ENCODE measurements at regions not wholly inside any gene's neighbourhood (a gene's known extent, or its start where the extent isn't known, plus 50 kb on each side); places are given as distances from the start of the nearest gene placed in this dataset.

DNA sequence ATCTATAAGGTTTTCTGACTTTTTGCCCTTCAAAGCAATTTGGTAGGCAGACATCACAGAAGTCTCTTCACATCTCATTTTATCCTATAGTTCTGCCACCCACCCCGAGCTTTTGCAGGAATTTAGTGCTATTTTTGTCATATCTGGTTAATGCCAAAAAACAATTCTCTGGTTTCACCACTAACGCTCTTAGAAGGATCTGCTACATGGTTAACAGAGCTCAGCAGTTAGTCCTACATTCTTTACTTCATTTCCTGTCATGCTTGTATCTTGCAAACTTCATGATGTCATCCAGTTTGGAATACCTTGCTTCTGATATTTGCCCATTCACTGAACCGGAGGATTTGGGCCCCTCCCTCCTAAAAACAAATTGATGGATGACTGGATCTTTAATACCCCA lies 116.8 kb upstream of the SERPINE2 start:
- TF ChIP-seq, protein P1, sequence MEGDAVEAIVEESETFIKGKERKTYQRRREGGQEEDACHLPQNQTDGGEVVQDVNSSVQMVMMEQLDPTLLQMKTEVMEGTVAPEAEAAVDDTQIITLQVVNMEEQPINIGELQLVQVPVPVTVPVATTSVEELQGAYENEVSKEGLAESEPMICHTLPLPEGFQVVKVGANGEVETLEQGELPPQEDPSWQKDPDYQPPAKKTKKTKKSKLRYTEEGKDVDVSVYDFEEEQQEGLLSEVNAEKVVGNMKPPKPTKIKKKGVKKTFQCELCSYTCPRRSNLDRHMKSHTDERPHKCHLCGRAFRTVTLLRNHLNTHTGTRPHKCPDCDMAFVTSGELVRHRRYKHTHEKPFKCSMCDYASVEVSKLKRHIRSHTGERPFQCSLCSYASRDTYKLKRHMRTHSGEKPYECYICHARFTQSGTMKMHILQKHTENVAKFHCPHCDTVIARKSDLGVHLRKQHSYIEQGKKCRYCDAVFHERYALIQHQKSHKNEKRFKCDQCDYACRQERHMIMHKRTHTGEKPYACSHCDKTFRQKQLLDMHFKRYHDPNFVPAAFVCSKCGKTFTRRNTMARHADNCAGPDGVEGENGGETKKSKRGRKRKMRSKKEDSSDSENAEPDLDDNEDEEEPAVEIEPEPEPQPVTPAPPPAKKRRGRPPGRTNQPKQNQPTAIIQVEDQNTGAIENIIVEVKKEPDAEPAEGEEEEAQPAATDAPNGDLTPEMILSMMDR (conservative IDR thresholded peaks at IDR 0.05; ENCODE audit: low read length) = no peak
- no peak for TF ChIP-seq EZH2phosphoT487 (IDR thresholded peaks at IDR 0.05; ENCODE audit: borderline replicate concordance, low read depth, low read length)

Data from OCI-LY7 (cell line).